GM19467 (cell line): ENCODE measurements at regions not wholly inside any gene's neighbourhood (a gene's known extent, or its start where the extent isn't known, plus 50 kb on each side); places are given as distances from the start of the nearest gene placed in this dataset.
"Not testable (repeated sequence)": the region's sequence is repeated elsewhere in the genome, so short reads cannot be mapped to it uniquely, and the experiment has no call there.

ENCODE experiments used
- ATAC-seq: cut with Tn5 transposase; IDR thresholded peaks from one replicate; pipeline ENCODE4 v1.9.1; 2021; ENCODE audit warnings: mild to moderate bottlenecking, moderate library complexity; ENCODE audit not compliant: unreplicated experiment

DNA sequence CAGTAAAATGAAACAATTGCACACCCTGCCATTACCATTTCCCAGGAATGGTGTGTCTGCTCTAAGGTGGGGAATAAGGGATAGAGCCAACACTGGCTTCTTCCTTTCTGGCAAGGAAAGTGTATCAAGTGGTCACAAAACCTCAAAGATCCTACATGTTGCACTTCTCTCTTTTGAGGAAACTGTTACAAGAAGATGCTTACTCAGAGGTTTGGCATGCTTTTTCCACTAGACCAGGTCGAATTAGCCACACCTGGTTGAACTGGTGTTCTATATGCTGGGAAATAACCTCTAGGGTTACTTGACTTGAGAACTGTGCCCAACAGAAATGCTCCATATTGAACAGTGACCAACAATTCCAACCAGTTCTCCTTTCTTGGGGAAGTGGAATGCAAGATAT is 102.9 kb downstream of the LRRN1 start:
- ATAC-seq = no peak

GRCh38 chr3:3906171-3906570 is 106.9 kb downstream of the LRRN1 start:
- ATAC-seq = no peak

DNA sequence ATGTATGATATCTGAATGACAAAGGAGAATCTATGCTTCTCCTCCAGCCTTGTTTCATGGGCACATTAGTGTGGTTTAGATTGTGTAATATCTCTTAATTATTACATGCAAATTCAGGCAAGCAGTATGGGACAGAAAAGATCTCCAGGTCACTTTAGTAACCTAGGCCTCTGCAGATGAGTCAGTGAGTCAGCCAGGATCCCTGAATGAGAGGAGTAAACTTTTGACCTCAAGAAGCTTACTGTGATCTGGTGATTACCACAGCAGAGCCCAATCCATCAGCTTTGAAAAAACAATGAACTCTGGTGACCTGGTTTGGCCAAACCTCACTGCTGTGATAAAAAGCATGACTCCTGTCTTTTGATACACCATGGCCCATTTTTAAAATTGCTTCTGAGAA is 107.8 kb downstream of the LRRN1 start:
- no peak for ATAC-seq

GRCh38 chr3:3918763-3919162 is 119.5 kb downstream of the LRRN1 start:
- ATAC-seq = no peak

DNA sequence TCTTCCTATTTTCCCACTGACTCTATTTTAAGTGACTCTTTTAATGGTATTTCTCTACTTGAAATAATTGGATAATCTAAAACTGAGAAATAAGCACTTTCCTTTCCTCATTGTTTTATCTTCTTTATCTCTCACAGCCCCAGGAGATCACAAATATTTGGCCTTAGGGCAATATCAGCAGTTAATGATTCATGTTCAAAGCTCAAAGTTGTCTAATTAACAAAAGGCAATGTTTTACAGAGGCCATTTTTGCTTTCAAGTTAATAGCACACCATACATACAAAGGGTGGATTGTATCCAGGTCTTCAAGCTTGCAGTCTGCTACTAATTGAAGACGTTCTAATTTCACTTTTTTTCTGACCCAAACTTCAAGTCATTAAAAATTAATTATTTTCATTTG is 120.1 kb downstream of the LRRN1 start:
- no peak for ATAC-seq

DNA sequence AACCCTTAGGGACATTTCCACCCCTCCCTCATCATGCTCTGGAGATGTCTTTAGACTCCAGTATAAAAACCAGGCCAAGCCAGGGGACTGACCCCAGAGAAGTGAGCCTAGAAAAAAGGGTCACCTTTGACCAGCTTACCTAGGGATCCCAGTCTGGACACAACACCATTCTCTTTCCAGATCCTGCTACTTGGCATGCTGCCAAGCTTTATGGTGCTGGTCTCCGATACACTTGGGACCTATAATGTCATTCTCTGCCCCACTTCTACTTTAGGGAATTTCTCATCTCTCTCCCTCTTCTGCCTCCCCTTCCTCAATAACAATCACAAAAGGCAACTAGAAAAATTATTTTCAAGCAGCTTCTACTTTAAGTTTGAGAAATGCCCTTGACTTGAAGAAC is 124.4 kb downstream of the LRRN1 start:
- ATAC-seq = no peak

DNA sequence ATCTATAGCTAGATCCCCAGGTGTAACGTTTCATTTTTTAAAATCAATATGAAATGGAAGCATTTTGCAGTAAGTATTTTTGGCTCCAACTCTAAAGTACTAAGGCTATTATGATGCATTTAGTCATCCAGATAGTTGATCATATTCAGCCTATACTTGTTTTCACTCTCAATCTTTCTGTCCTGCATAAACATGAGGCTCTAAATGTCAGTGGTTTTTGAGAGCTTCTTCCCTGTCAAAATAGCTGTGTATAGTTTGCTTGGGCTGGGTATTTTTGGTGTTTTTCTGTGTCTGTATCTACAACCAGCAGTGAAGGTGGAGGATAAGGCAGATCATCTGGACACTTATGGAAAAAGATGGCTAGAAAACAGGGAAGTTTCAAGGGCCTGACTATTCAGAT is 128.0 kb downstream of the LRRN1 start:
- no peak for ATAC-seq

DNA sequence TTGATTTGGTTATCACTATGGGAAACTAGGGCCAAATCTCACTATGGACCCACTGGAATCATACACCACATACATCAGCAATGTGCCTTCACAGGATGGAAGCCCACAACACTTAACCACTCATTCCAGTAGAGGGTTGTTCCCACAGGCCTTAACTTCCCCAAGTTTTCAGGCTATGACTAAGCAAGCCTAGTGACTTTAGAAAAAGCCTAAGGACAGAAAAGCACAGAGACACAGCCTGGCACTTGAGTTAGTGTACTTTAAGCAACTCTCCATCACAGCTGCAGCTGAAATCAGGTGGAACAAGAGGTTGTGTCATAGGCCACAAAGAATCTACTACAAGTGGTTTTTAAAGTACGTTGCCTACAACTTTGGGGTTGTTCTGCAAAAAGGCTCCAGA is 128.7 kb downstream of the LRRN1 start:
- ATAC-seq = no peak

DNA sequence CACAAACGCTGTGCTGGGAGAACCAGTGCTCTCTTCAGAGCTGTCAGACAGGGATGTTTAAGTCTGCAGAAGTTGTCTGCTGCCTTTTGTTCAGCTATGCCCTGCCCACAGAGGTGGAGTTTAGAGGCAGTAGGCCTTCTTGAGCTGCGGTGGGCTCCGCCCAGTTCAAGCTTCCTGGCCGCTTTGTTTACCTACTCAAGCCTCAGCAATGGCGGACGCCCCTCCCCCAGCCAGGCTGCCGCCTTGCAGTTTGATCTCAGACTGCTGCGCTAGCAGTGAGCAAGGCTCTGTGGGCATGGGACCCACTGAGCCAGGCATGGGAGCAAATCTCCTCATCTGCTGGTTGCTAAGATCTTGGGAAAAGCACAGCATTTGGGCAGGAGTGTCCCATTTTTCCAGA is 142.1 kb downstream of the LRRN1 start:
- ATAC-seq = not testable (repeated sequence)

GRCh38 chr3:3951071-3951470 is 151.8 kb downstream of the LRRN1 start:
- ATAC-seq = no peak

DNA sequence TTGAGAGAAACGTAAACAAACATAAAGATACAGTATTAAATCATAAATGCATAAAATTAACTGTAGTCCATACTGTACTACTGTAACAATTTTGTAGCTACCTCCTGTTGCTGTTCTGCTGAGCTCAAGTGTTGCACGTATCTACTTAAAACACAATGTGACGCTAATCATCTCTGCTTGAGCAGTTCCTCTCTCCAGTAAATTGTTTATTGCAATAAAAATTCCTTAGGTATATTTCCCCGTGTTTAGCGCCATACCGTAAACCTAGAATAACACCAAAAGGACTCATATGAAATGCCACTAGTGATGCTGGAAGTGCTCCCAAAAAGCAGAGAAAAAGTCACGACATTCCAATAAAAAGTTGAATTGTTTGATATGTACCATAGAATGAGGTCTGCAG is 152.3 kb downstream of the LRRN1 start:
- no peak for ATAC-seq

DNA sequence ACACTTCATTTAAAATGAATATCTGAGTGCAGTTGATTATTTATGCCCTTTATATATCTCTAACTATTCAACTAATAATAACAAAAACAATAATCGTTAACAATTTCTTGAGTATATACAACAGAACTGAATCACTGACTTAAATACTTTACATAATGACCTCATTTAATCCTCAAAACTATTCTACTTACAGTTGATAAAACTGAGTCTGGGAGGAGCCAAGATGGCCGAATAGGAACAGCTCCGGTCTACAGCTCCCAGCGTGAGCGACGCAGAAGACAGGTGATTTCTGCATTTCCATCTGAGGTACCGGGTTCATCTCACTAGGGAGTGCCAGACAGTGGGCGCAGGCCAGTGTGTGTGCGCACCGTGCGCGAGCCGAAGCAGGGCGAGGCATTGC is 163.6 kb downstream of the LRRN1 start:
- ATAC-seq = not testable (repeated sequence)

- no peak for ATAC-seq
These were observed 184.8 kb downstream of the LRRN1 start for GRCh38 chr3:3984053-3984452.

DNA sequence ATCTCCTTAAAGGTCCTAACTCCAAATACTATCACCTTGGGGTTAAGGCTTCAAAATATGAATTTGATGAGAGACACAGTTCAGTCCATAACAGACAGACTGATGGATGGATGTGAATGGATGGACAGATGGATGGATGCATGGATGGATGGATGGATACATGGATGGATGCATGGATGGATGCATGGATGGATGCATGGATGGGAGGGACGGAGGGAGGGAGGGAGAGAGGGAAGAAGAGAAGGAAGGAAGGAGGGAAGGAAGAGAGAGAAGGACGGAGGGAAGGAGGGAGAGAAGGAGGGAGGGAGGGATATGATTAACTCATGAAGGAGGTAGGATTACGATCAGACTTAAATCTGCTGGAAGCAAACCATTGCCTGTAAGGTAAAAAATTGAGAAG is 192.4 kb downstream of the LRRN1 start:
- no peak for ATAC-seq

GRCh38 chr3:3992312-3992874 is 193.2 kb downstream of the LRRN1 start:
- ATAC-seq = no peak

- ATAC-seq = peak; percentile 95
These were observed 199.1 kb downstream of the LRRN1 start for GRCh38 chr3:3998140-3998922.

- not testable (repeated sequence) for ATAC-seq
These were observed 200.1 kb downstream of the LRRN1 start for GRCh38 chr3:3999340-3999739.

DNA sequence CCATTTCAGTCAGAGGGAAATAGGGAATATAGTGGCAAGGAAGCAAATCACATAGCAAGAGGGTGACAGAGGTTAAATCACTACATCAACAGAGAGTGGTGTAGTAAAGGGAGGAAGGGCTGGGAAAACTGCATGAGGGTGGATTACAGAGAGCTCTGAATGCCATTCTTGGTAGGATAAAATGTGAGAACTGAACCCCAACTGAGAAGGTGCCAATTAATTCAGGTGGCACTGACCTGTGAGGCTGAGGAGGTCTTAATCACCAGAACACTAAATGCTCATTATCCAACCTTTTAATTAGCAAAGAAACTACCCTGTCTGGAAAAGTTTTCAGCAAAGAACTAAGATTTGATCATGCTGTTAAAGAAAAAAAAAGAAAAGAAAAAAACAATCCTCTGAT is 202.7 kb downstream of the LRRN1 start:
- no peak for ATAC-seq

GRCh38 chr3:4006288-4006687 is 207.1 kb downstream of the LRRN1 start:
- no peak for ATAC-seq

DNA sequence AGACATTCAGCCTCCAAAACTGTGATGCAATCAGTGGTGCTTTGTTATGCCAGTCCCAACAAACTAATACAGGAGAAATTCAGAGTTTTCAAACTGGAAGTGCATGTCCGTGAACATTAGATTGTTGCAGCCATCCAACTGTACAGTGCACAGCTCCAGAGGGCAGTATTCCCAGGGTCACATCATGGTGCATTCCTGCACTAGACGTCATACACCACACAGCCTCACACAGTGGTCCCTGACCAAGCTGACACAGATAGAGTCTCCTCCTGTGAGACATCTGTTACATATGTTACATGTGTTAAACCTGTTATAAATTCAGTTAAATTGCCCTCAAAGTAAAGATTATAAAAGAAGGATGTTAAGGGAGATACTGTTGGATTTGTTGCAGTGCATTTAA is 209.0 kb downstream of the LRRN1 start:
- no peak for ATAC-seq

- no peak for ATAC-seq
These were observed 211.9 kb downstream of the LRRN1 start for GRCh38 chr3:4011166-4011565.

DNA sequence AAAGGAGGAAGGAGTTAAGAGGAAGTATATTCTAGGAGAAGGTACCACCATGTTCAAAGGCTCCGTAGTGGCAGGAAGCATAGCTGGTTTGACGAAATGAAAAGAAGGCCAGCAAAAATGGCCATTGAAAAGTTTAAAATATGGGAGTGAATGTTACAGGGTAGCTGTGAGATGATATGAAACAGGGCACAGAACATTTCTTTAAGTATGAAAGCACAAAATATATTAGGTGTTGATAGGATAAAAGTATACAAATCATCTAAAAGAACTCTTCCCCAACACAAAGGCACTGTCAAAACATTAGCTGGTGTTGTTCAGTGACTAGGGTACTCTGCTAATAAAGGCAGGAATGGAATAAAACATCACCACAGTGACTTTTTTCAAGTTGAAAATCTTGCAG is 216.2 kb downstream of the LRRN1 start:
- ATAC-seq = no peak

- ATAC-seq = no peak
These were observed 220.3 kb downstream of the LRRN1 start for GRCh38 chr3:4019501-4019900.
